CD14-positive monocyte (primary cell): ENCODE measurements at regions not wholly inside any gene's neighbourhood (a gene's known extent, or its start where the extent isn't known, plus 50 kb on each side); places are given as distances from the start of the nearest gene placed in this dataset.

Source experiments
- DNase-seq, 3 donors: peaks; one replicate each; pipeline ENCODE4 v3.0.0-alpha.2; 2011 to 2022
- H2AFZ ChIP-seq: 2 replicates; pipeline ENCODE4 v1.6.0; 2012; ENCODE audit warnings: mild to moderate bottlenecking, low read depth, low read length, inconsistent platforms; ENCODE audit not compliant: insufficient read depth, poor library complexity, severe bottlenecking
- H3K27ac ChIP-seq, 2 donors: 1 replicate in 1 of 2; 2 replicates in 1 of 2; pipeline ENCODE4 v1.5.1; 2012 to 2013; ENCODE audit warnings: low read length in 2 of 2, control low read depth in 1 of 2, inconsistent platforms in 1 of 2, low read depth in 1 of 2, mild to moderate bottlenecking in 1 of 2
- H3K27me3 ChIP-seq, 2 donors: one replicate each; pipeline versions ENCODE4 v1.6.0 to v1.6.1; 2011 to 2013; ENCODE audit warnings: low read length in 2 of 2; ENCODE audit not compliant: control insufficient read depth in 2 of 2, insufficient read depth in 2 of 2
- H3K36me3 ChIP-seq, 2 donors: replicated peaks in 1 of 2; 1 replicate in 1 of 2; 2 replicates in 1 of 2; pipeline versions ENCODE4 v1.5.1 to v1.6.1; 2012 to 2013; ENCODE audit warnings: low read length in 2 of 2, control low read depth in 1 of 2, inconsistent platforms in 1 of 2, mild to moderate bottlenecking in 1 of 2; ENCODE audit not compliant: insufficient read depth in 2 of 2, control insufficient read depth in 1 of 2
- H3K4me1 ChIP-seq, 2 donors: 1 replicate in 1 of 2; 2 replicates in 1 of 2; pipeline versions ENCODE4 v1.5.1 to v1.6.1; 2012 to 2013; ENCODE audit warnings: low read length in 2 of 2, control low read depth in 1 of 2, inconsistent platforms in 1 of 2, mild to moderate bottlenecking in 1 of 2, moderate library complexity in 1 of 2; ENCODE audit not compliant: insufficient read depth in 2 of 2, control insufficient read depth in 1 of 2
- H3K4me2 ChIP-seq: replicated peaks from 2 replicates; pipeline ENCODE3; 2012; ENCODE audit warnings: low read length, moderate library complexity, mild to moderate bottlenecking; ENCODE audit not compliant: poor library complexity, severe bottlenecking; ENCODE audit errors: extremely low read depth
- H3K4me3 ChIP-seq, 3 experiments: fragments of 200-600 bp in 1 of 3; sonication (generic) in 1 of 3; replicated peaks in 1 of 3; 1 replicate in 2 of 3; 2 replicates in 1 of 3; pipeline ENCODE4 v1.5.1; 2011 to 2013; ENCODE audit warnings: low read length in 3 of 3, mild to moderate bottlenecking in 3 of 3, control low read depth in 2 of 3, low read depth in 2 of 3, inconsistent platforms in 1 of 3, moderate library complexity in 1 of 3
- H3K79me2 ChIP-seq: 2 replicates; pipeline ENCODE4 v1.6.0; 2012; ENCODE audit warnings: mild to moderate bottlenecking, control low read depth, inconsistent platforms, low read length, moderate library complexity; ENCODE audit not compliant: insufficient read depth
- H3K9ac ChIP-seq: 2 replicates; pipeline ENCODE4 v1.6.0; 2017; ENCODE audit warnings: low read length, mild to moderate bottlenecking; ENCODE audit not compliant: insufficient read depth, poor library complexity, severe bottlenecking
- H3K9me3 ChIP-seq, 2 donors: replicated peaks in 1 of 2; 1 replicate in 1 of 2; 2 replicates in 1 of 2; pipeline versions ENCODE4 v1.5.1 to v1.6.1; 2012 to 2013; ENCODE audit warnings: low read length in 2 of 2, control low read depth in 1 of 2; ENCODE audit not compliant: control insufficient read depth in 1 of 2, insufficient read depth in 1 of 2
- H4K20me1 ChIP-seq: 2 replicates; pipeline ENCODE4 v1.6.0; 2012; ENCODE audit warnings: mild to moderate bottlenecking, low read length, control low read depth, moderate library complexity; ENCODE audit not compliant: insufficient read depth
- H3K27ac Mint-ChIP-seq, 7 donors: one replicate each; pipeline ENCODE4 v1.8.0; 2020; ENCODE audit warnings: mild to moderate bottlenecking in 7 of 7, mixed read lengths in 7 of 7, moderate library complexity in 6 of 7, inconsistent platforms in 2 of 7
- H3K27me3 Mint-ChIP-seq, 3 donors: one replicate each; pipeline ENCODE4 v1.8.0; 2021 to 2022; ENCODE audit warnings: low read depth in 3 of 3, mild to moderate bottlenecking in 3 of 3, mixed read lengths in 3 of 3, moderate library complexity in 3 of 3, inconsistent platforms in 1 of 3
- H3K36me3 Mint-ChIP-seq, 2 donors: one replicate each; pipeline ENCODE4 v1.8.0; 2020; ENCODE audit warnings: mixed read lengths in 2 of 2, inconsistent platforms in 1 of 2, mild to moderate bottlenecking in 1 of 2
- H3K4me1 Mint-ChIP-seq: one replicate; pipeline ENCODE4 v1.8.0; 2020; ENCODE audit warnings: mild to moderate bottlenecking, mixed read lengths
- H3K4me3 Mint-ChIP-seq, 2 donors: one replicate each; pipeline ENCODE4 v1.8.0; 2020; ENCODE audit warnings: mild to moderate bottlenecking in 2 of 2, mixed read lengths in 2 of 2, moderate library complexity in 1 of 2
- H3K9me3 Mint-ChIP-seq, 7 donors: one replicate each; pipeline ENCODE4 v1.8.0; 2020 to 2022; ENCODE audit warnings: mixed read lengths in 7 of 7, mild to moderate bottlenecking in 6 of 7, moderate library complexity in 6 of 7, inconsistent platforms in 2 of 7
- WGBS: methylation state at CpG from one replicate; pipeline ENCODE4 v1.1.5; 2013; ENCODE audit warnings: missing lambda C conversion rate; ENCODE audit not compliant: insufficient coverage; 5-methylcytosine and 5-hydroxymethylcytosine counted together
- intact Hi-C, 2 donors: fragments of 100-400 bp; cut with micrococcal nuclease; formaldehyde crosslinking; loops; one replicate each; pipeline versions ENCODE4 v1.15.0 to v1.15.1; 2023
- TF ChIP-seq, protein P1 (sequence below): fragments of 200-600 bp; IDR thresholded peaks from one replicate; pipeline ENCODE4 v1.8.0; 2022; ENCODE audit warnings: antibody characterized with exemption, mild to moderate bottlenecking

DNA sequence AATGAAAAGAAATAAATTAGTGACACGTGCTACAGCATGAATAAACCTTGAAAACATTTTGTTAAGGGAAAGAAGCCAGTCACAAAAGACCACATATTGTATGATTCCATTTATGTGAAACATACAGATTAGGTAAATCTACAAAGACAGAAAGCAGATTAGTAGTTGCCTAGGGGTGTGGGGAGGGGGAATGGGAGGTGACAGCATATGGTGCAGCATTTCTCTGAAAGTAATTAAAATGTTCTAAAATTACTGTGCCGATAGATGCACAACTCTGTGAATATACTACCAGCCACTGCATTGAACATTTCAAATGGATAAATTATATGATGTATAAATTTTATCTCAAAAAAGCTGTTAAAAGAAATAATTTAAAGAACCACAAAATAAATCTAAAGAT, 161.0 kb downstream of the TRIB2 start:
- no peak overlapping the region for H3K4me3 ChIP-seq
- no CpG with 5 or more reads among the region's 2 CpGs for WGBS
- no peaks in the 10 kb centered on the region for H3K36me3 Mint-ChIP-seq
- no peaks in the 10 kb centered on the region for H3K4me1 Mint-ChIP-seq
- H3K36me3 ChIP-seq: no peaks in the 10 kb centered on the region
- H3K27me3 Mint-ChIP-seq: peaks cover 0 to 9% (median 6%) of the 10 kb centered on the region in 3 donors
- H3K9me3 ChIP-seq: no peaks in the 10 kb centered on the region
- H3K9ac ChIP-seq: no peak overlapping the region
- H3K79me2 ChIP-seq: no peaks in the 10 kb centered on the region
- no peak overlapping the region for H3K27ac Mint-ChIP-seq
- intact Hi-C loops: no loop called here
- DNase-seq: no peak
- H3K4me3 Mint-ChIP-seq: no peak overlapping the region
- H3K27ac ChIP-seq: no peak overlapping the region
- peaks cover 0 to 3% (median 0%) of the 10 kb centered on the region in 7 donors for H3K9me3 Mint-ChIP-seq
- no peaks in the 10 kb centered on the region for H3K4me1 ChIP-seq
- TF ChIP-seq, protein P1, sequence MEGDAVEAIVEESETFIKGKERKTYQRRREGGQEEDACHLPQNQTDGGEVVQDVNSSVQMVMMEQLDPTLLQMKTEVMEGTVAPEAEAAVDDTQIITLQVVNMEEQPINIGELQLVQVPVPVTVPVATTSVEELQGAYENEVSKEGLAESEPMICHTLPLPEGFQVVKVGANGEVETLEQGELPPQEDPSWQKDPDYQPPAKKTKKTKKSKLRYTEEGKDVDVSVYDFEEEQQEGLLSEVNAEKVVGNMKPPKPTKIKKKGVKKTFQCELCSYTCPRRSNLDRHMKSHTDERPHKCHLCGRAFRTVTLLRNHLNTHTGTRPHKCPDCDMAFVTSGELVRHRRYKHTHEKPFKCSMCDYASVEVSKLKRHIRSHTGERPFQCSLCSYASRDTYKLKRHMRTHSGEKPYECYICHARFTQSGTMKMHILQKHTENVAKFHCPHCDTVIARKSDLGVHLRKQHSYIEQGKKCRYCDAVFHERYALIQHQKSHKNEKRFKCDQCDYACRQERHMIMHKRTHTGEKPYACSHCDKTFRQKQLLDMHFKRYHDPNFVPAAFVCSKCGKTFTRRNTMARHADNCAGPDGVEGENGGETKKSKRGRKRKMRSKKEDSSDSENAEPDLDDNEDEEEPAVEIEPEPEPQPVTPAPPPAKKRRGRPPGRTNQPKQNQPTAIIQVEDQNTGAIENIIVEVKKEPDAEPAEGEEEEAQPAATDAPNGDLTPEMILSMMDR: no peak
- H4K20me1 ChIP-seq: no peaks in the 10 kb centered on the region
- H2AFZ ChIP-seq: no peak overlapping the region
- H3K27me3 ChIP-seq: no peaks in the 10 kb centered on the region
- H3K4me2 ChIP-seq: no peak overlapping the region

DNA sequence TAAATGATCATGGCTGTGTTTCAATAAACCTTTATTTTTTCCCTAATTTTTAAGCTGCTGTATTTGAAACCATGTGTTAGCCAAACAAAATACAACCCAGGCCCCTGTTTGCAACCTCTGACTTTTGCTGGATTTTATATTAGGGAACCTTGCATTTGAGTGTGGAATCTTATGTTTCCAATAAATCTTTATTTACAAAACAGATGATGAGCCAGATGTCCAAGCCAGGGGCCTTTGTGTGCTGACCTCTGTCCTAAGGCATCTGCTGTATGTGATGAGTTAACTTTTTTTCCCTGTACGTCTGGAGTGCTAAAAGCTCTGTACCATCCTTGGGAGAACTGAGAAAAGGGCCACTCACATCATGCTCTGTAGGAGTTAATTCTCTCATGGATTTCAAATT, 162.9 kb downstream of the TRIB2 start:
- Histone ChIP-seq H2AFZ (no peak overlapping the region), H3K4me1 (no peaks in the 10 kb centered on the region), H3K79me2 (no peaks in the 10 kb centered on the region), H4K20me1 (no peaks in the 10 kb centered on the region), H3K9ac (no peak overlapping the region), H3K9me3 (no peaks in the 10 kb centered on the region), H3K4me3 (no peak overlapping the region), H3K36me3 (no peaks in the 10 kb centered on the region), H3K27me3 (no peaks in the 10 kb centered on the region), H3K27ac (no peak overlapping the region), H3K4me2 (no peak overlapping the region)
- no peak for DNase-seq
- Mint-ChIP-seq H3K4me1 (no peaks in the 10 kb centered on the region), H3K27ac (no peak overlapping the region), H3K4me3 (no peak overlapping the region), H3K27me3 (peaks cover 2 to 7% (median 3%) of the 10 kb centered on the region in 3 donors), H3K36me3 (no peaks in the 10 kb centered on the region), H3K9me3 (peaks cover 0 to 2% (median 0%) of the 10 kb centered on the region in 7 donors)
- no CpG with 5 or more reads among the region's 1 CpG for WGBS
- TF ChIP-seq, protein P1: no peak
- intact Hi-C loops: no loop called here
